ENCODE measurements at regions not wholly inside any gene's neighbourhood (a gene's known extent, or its start where the extent isn't known, plus 50 kb on each side); places are given as distances from the start of the nearest gene placed in this dataset.
"Not testable (repeated sequence)": the region's sequence is repeated elsewhere in the genome, so short reads cannot be mapped to it uniquely, and the experiment has no call there.

DNA sequence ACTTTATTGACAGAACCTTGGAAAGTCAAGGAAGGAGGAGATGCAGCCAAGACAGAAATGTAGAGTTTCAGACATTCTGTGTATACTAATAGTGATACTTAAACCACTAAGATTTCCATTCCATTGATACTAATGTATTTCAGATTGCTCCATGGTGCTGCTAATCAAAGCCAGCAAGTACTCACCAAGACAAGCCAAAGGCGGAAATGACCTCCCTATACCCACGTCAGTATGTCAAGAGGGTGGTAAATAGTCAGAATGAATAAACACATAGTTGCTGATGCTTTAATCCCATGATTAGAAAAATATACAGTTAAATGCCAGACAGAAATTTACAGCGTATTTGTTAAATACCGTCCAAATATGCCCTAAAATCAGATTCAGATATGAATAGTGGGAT lies 417.8 kb upstream of the INTU start:
- DNase-seq = no peak

DNA sequence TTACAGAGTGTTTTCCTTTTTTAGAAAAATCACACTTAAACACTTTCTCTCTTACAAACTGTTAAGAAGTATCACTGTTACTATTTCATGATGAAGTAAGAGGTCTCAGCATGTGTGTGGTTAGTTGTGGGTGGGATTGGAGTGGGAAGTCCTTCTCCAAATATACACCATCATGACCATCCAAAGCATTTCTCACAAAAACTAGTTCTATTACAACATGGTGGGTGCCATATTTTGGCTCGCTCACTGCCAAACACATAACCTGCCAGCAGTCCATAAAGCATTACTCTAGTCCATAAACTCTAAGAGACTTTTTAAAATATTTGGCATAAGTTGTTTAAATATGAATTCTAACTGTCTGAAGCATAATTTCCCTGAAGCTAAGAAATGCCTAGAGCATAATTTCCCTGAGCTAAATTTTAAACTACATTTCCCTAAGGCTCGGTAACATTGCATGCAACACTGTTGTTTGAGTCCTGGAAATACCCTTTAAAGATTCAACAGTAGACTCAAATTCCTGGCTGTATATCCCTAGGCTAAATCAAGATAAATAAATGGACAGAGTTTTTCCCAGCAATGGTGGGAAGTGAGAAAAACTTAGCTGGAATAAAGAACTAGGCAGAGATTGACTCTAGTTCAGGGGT lies 415.0 kb upstream of the INTU start:
- DNase-seq = no peak

DNA sequence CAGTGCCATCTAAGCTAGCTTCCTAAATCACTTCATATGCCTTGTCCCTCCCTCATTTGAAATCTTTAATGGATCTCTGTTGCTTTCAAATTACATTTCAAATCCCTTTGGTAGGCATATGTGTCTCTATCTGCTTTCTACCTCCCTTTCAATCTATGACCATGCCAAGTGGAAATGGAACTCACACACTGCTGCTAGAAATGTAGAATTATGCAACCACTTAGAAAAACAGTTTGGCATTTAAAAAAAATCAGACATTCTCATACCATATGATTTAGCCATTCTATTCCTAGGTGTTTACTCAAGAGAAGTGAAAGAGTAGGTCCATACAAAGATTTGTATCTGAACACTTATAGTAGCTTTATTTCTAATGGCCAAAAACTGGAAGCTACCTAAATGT lies 413.5 kb upstream of the INTU start:
- DNase-seq = no peak

DNA sequence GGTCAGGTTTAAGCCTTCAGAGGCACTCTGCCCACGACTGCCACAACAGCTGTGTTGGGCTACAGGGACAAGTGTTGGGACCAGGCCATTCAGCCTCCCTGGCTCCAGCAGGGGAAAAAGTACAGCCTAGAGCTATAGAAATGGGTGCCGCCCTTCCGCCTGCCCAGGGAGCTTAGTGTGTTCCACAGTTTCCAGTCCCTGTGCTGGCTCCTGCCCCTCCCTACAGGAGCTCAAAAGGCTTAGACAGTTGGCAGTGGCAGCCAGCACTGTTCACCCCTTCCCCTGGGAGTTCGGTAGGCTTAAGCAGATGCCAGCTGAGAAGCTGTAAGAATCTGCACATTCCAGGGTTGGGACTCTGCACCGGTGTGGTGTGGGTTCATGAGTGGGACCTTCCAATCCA lies 408.2 kb upstream of the INTU start:
- no peak for DNase-seq

DNA sequence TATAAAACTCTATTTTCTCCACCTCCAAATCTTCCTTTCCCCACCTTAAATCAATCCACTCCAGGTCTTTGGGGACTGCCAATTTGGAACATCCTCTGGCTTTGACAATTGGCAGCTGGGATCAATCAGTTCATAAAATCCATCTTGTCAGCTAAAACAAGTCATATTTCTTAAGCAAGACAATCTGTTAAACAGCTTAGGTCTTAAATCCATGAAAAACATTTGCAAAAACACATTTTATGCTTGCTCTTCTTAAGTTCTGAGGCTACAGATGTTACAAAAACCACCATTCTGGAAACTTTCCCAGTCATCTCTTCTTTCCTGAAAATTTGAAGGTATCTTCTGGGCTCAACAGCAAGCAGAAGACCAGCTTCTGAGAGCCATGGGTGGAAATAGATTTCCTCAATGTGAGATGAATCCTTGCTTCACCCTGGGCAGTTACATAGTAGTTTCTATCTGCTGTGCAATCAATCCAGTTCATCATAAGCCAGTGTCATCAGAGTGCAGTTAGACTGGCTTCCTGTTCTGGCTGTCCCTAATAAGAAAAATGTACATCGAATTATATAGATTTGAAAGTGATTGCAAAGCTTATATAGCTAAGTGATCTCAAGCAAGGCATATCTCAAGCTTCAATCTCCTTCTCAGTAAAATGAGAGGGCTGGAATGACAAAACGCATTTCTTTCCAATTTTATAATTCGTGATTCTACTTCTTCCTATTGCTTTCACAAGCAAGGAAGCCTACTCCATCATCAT lies 402.7 kb upstream of the INTU start:
- no peak for DNase-seq

DNA sequence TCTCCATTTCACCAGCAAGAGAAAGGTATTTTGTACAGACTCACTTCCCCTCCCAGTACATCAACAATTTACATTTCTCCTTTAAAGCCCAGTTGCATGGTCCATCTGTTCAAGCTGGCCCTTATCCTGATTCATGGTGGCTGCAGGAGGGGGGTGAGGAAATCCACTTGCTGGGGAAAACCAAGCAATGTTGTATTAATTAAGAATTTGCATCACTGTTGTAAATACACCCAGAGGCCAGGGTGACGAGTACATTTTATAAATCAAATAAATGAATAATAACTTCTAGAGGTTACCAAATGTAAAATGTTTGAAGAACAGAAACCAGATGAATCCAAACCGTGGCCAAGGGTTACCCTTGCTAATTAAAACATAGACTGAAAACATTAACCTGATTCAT lies 395.9 kb upstream of the INTU start:
- no peak for DNase-seq

DNA sequence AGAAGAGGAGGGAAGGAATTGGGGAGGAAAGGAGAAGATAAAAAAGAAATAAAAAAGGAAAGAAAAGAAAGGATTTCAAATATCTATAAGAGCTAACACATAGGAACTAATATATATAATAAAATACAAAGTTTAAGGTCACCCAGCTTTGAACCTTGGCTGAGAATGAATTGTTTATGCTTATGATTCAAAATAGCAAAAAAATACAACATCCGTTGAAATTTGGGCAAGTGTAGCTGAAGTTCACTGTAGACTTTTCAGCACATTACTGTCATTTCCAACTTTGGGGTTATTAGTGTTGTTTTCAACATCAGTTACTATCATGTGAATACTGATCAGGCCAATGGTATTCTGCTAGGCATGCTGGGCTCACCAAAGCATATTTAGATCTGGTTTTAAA lies 395.2 kb upstream of the INTU start:
- DNase-seq = no peak

DNA sequence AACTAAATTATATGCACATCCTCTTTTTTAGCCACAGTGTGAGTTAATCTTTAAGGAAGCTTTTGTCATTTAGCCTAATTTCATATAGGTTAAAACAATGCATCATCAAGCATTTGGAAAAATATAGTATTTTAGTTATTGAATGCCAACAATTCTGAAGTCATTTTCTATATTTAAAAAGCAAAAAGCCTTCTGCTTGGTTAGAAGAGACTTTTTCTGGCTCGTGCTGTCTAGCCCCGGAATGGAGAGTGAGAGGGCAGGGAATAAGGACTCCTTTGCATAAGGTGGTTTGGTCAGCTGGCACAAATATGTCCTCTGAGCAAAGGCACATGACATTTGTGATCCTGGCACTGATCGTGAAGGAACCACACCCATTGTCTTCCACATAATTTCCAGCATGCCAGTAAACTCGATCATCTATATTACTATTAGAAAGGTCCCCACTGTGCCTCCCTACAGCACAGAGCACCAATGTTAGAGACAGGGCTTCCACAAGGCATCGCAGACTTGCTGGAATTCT lies 393.7 kb upstream of the INTU start:
- DNase-seq = no peak

DNA sequence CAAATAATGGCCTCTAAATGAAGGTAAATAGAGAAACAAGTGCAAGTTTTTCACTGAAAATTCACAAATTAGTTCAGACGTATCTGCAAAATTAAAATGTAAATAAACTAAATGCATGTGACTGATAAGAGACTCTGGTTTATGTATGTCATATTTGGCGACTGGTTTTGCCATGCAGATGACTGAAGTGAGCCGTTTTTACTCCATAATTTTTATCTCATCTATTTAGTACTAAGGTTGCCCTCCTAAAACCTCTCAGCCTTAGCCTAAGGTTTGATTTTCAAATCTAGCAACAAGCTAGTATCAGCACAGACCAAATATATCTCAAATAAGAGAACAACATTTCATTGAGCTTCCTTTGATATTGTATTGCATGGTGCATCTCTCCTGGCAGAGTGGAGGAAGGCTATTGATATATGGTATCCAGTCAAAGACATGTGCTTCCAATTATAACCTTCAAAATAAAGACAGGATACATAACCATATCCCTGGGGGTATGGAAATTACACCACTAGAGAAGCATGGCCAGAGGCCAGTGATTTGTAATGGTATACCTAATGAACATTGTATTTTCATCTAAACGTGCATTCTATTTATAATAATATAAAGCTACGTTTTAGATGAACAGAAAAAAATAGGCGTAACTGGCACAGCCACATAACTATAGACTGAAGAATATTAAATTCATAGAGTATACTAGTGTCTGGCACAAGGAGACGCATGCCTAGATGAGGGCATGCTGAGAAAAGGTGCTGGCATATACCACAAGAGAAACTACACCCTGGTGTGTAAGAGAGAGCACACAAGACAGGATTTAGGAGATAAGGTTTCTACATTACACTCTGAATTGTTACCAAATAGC lies 392.6 kb upstream of the INTU start:
- no peak for DNase-seq

DNA sequence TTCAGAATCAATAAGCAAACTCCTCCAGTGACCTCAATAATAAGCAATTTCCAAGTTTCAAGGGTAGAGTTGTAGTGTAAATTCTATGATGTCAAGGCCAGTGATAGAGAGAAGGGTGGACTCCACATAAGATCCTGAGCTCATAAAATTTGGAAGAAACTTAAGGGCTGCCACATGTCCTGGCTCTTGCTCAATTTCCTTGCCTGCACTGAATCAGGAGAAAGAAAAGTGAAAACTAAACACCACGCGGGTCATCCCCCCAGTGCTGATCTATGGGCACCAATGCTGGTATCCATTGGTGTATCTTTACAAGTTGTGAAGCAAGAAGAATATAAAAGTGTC lies 392.0 kb upstream of the INTU start:
- no peak for DNase-seq

DNA sequence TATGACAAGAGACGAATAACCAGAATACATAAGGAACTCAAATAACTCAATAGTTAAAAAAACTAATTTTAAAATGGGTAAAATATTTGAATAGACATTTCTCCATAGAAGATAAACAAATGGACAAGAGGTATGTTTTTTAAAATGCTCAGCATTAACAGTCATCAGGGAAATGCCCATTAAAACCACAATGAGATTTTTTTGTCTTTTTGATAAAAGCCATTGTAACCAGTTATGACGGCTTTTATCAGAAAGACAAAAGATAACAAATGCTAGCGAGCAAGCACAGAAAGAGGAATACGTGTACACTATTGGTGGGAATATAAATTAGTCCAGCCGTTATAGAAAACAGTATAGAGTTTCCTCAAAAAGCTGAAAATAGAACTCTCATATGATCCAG lies 388.2 kb upstream of the INTU start:
- no peak for DNase-seq

DNA sequence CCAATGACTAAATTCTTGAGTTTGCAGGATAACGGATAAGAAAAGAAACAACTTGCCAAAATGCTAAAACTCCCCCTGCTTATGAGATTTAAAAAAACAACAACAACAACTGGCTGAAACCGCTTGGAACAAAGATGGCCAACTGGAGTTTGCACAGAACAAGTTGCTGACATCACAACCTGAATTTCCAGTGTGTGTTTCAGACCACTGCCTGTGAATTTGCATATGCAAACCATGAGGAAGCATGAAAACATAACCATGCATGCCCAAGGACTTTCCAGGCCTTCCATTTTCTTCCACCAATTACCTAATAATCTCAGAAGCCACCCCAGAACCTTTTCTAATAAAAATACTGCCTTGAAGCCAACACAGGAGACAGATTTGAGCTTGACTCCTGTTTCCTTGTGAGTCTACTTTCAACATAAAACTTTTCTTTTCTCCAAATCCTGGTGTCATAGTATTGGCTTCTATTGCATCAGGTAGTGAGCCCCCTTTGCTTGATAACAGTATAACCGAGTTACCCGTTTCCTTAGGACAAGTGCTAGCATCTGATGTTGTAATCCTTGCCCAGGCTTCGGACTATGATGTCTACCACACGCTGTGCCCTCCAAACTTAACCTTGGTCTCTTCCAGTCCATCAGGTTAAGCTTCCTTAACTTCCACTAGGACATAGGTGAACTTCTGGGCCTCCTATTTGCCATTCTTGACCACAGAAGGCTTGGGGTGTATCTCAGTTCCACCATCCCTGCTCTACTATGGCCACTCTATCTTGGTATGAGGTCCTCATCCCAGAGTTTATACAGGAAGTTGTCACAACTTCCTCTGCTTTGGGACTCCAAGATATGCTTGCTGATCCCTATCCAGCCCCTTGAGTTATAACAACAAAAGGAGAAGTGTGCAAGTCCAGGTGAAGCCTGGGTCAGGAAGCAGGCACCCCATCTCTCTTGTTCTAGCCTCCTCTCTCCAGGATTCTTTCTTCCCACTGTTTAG lies 385.5 kb upstream of the INTU start:
- no peak for DNase-seq

DNA sequence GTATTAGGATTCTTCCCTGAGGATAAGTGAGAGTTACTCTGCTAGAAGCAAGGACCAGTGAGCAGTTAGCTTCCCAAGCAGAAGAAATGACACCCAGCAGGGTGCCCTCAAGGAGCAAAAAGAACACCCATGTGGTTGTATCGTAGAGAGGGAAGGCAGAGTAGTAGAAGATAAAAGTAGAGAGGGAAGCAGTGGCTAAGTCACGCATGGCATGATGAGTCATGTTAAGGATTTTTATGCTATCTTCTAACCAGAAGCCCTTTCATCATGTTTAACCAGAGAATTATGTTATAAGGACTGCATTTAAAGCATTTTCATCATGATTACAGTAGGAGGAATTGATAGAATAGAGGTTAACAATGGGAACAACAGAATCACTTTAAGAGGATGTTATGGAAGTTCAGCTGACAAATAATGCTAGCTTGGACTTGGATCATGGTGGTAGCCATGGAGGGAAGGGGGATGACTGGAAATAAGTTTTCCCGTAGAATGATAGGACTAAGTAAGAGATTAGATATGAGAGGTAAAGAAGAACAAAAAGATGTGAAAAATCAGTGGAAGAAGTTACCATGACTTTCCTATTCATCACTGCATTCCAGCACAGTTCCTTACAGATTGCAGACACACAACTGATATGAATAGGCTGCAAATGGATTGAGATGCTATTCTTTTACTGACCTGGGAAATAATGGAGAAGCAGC lies 383.5 kb upstream of the INTU start:
- peak; percentile 41 for DNase-seq

DNA sequence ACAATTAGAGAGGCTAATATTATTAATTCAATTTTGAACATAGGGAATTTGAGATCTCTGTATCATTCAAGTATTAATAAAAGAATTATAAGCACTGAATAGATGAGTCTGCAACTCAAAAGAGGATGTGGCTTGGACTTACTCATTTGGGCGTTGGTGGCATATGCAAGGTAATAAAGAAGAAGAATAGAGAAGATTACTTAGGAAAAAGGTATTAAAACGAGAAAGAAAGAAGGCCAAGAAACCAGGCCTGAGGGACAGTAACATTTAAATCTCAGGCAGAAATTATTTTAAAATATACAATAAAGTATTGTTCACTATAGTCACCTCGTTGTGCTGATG lies 383.0 kb upstream of the INTU start:
- no peak for DNase-seq

DNA sequence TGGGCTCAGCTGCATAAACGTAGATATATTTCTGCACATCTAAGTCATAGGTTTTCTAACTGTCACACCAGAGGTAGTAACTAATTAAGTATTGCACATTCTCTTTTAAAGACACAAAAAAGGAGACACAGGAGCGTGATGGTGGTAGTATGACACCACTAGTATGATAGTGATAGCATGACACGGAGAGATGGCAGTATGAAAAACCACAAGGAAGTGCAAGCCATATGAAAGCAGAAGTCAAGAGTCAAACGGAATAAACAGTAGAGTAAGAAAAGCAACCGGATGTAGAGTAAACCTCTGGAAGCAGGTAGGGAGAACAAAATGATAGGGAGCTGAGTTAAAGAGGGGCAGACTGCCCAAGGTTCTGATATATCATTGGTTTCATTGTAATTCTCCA lies 382.2 kb upstream of the INTU start:
- no peak for DNase-seq

DNA sequence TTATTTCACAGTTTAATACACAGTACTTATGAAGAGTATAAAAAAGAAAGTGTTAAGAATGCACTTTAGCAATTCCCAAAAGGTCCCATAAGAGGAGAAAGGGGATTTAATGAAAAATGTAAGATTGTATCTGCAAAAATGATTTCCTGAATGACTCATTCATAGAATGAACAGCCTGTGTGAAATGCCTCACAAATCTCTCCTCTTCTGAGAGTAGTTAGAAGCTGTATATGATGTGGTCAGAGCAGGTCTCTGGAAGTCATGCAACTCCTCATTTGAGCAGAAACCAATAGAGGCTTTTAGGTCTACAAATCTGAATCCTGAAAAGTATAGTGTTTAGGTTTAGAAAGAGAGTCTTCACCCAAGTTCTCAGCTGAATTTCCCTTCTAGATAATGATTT lies 381.3 kb upstream of the INTU start:
- peak; percentile 38 for DNase-seq

DNA sequence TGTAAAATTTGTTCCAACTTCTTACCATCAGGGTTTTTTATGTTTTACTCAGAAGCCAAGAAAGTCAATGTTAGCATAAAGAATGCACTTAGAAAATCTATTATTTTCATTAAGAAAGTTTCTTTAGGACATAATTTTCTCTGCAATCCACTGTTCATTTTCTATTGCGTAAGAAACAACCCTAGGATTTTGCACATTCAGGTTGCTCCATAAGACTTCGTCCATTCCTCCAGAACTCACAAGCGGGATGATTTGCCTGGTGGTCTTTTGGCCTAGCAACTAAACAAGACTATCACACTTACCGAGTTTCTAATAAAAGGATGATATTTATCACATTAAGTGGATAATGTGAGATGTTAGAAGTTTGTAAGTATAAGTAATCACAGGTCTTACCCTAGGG lies 376.3 kb upstream of the INTU start:
- DNase-seq = no peak

DNA sequence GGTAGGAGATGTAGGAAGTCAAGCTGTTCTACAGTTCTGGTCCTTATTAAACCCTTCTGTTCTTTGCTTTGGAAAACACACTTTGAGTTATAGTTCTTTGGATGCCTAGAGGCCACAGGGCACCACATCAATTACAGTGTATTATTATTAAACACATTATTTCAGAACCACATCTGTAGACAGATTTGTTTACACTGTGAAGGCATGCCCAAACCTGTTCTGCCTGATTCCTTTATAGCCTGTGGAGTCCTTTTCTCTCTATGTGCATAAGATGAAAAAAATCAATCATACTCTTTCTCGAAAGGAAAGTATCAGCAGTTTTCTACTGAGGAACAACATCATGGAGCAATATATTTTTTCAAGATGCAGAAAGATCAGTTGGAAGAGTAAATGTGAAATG lies 371.3 kb upstream of the INTU start:
- DNase-seq = no peak

DNA sequence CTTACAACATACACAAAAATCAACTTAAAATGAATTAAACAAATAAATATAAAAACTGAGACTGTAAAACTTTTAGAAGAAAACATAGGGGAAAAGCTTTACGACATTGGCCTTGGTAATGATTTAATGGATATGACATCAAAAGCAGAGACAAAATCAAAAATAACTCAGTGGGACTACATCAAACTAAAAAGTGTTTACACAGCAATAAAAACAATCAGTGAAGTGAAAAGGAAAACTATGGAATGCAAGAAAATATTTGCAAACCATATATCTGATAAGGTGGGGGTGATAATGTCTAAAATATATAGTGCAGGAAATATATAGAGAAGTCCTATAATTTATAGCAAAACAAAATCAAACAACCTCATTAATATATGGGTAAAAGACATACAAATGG lies 364.4 kb upstream of the INTU start:
- no peak for DNase-seq

DNA sequence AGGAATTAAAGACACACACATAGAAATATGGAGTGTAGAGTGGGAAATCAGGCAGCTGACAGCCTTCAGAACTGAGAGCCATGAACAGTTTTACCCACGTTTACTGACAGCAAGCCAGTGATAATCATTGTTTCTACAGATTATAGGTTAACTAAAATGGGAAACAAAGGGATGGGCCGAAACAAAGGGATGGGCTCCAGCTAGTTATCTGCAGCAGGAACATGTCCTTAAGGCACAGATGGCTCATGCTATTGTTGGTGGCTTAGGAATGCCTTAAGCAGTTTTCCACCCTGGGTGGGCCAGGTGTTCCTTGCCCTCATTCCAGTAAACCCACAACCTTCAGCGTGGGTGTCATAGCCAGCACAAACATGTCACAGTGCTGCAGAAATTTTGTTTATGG lies 355.7 kb upstream of the INTU start:
- DNase-seq = not testable (repeated sequence)

DNA sequence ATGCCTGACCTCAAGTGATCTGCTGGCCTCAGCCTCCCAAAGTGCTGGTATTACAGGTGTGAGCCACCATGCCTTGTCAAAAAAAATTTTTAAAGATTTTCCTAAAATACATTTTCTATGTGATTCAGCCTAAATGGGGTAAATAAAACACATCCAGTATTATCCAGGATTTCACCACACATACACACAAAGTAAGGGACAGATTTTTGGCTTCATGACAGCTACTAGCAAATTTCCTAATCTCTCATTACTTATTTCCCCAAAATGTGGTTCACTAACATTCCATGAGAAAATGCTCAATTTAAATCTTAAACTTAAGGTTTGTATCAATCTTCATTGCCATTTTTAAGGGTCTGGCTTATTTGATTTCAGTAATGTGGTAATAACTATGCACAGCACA lies 348.5 kb upstream of the INTU start:
- no peak for DNase-seq

DNA sequence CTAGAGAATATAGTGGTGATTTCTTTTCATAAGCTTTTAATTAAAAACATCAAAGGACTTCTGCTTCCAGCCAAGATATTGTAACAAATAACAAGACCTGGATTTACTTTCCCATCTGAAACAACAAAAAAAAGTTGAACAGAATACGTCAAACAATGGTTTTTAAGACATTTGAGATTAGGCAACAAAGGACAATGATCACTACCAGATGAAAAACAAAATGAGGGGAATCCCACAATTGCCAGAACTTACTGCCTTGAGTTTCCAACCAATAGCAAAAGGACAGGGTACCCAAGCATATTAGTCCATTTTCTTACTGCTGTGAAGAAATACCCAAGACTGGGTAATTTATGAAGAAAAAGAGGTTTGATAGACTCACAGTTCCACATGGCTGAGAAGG lies 341.4 kb upstream of the INTU start:
- DNase-seq = no peak
